GM12801 (cell line): ENCODE measurements at regions not wholly inside any gene's neighbourhood (a gene's known extent, or its start where the extent isn't known, plus 50 kb on each side); places are given as distances from the start of the nearest gene placed in this dataset.

Experiments used
- TF ChIP-seq, protein P1 (sequence below): IDR thresholded peaks from one replicate; pipeline ENCODE4 v1.5.1; 2011; ENCODE audit warnings: control low read depth; ENCODE audit not compliant: insufficient read length; ENCODE audit errors: extremely low read depth

DNA sequence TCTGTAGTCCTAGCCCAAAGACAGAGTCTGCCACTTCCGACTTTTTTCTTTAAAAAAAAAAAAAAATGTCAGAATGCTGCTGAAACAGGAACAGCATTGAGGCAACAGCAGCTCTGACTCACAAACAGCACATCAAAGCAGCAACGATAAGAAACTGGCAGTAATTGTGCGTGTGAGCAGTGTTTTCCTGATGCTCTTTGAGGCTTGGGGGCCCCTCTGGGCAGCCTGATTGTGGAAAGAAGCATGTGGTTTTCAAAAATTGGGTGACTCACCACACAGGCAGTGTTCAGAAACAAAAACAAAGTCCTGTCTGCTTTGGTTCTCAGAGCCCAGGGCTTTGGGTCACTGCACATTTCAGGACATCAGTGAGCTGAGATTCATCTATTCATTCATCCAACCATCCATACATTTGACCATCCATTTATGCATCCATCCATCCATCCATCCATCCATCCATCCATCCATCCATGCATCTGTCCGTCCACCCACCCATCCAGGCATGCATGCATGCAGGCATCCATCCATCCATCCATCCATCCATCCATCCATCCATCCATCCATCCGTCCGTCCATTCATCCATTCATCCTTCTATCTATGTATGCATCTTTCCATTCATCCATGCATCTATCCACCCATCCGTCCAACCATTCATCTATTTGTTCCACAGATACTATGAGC is 308.4 kb downstream of the RPLP1 start:
- TF ChIP-seq, protein P1, sequence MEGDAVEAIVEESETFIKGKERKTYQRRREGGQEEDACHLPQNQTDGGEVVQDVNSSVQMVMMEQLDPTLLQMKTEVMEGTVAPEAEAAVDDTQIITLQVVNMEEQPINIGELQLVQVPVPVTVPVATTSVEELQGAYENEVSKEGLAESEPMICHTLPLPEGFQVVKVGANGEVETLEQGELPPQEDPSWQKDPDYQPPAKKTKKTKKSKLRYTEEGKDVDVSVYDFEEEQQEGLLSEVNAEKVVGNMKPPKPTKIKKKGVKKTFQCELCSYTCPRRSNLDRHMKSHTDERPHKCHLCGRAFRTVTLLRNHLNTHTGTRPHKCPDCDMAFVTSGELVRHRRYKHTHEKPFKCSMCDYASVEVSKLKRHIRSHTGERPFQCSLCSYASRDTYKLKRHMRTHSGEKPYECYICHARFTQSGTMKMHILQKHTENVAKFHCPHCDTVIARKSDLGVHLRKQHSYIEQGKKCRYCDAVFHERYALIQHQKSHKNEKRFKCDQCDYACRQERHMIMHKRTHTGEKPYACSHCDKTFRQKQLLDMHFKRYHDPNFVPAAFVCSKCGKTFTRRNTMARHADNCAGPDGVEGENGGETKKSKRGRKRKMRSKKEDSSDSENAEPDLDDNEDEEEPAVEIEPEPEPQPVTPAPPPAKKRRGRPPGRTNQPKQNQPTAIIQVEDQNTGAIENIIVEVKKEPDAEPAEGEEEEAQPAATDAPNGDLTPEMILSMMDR = no peak

DNA sequence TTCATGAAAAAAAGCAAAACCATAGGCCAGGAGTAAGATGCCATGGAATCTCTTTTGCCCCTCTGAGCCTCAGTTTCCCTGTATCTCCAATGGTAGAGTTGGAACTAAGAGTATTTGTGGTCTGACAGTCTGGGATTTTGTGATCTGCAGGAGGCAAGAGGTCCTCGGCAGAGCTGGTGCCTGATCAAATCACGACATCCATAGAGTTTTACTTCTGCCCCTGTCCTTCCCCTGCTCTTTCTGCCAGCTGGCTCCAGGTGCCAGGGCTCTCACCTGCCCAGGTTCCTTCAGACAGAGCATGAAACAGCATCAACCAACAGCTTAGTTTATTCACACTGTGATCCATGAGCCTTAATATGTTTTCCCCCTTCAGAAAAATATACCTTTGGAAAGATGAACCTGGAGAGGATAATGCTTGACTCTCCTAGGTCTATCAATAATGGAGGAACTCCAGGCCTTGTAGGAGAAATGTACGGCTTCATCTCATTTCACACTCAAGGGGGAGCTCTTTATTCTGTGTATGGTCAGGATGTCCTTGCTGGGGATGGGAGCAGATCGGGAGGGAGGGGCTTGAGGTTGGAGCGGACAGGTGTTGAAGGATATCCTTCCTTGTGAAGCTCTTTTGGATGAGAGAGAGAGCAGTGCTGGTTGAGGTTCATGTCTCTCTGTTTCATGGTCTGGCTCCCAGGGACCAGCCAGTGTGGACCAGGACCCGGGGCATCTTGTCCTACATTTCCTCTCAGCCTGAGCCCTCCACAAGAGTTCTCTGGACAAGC is 309.9 kb downstream of the RPLP1 start:
- TF ChIP-seq, protein P1 = no peak

DNA sequence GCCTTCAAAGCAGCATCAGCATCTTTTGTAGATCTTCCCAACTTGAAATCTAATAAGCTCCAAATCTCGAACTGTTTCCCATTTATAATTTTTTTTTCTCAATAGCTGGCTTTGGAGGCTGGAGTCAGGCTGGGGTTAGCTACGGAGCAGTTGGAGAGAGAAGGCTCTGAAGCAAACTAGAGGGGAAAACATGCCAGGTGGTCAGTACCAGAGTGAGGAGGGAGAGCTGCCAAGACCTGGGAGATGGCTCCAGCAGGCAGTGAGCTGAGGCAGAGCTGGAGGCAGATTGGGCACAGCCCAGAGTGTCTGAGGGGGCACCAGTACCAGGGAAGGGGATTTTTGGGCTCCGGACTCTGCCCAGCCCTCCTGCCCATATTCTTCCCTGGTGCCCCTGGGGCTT is 311.2 kb downstream of the RPLP1 start:
- TF ChIP-seq, protein P1 = no peak

DNA sequence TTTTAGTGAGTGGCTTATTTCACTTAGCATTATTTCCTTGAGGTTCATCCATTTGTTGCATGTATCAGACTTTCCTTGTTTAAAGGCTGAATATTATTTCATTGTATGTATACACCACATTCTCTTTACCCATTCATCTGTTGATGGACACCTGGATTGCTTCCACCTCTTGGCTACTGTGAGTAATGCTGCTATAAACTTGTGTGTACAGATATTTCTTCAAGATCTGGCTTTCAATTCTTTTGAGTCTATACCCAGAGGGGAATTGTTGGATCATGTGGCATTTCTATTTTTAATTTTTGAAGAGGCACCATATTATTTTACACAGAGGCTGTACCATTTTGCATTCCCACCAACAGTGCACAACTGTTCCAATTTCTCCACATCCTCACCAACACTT is 313.5 kb downstream of the RPLP1 start:
- TF ChIP-seq, protein P1 = no peak

DNA sequence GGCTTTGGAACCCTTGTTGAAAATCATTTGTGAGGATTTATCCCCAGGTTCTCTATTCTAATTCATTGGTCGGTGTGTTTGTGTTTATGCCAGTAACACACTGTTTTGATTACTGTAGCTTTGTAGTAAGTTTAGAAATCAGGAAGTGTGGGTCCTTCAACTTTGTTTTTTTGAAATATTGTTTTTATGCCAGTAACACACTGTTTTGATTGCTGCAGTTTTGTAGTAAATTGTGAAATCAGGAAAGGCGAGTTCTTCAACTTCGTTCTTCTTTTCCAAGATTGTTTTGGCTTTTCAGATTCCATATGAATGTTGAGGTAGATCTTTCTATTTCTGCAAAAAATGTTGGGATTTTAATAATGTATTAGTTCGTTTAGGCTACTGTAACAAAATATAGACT is 314.6 kb downstream of the RPLP1 start:
- TF ChIP-seq, protein P1 = no peak

DNA sequence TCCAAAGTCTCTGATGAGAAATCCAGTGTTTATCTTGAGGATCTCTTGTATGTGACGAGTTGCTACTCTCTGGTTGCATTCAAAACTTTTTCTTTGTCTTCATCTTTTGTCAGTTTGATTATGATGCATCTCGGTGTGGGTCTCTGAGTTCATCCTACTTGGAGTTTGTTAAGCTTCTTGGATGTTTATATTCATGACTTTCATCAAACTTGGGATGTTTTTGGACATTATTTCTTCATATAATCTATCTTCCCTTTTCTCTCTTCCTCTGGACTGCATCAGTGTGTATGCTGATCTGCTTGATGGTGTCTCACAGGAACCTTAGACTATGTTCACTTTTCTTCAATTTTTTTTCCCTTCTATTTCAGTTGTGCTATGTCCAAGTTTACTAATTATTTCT is 320.4 kb downstream of the TLE3 start:
- TF ChIP-seq, protein P1 = no peak

DNA sequence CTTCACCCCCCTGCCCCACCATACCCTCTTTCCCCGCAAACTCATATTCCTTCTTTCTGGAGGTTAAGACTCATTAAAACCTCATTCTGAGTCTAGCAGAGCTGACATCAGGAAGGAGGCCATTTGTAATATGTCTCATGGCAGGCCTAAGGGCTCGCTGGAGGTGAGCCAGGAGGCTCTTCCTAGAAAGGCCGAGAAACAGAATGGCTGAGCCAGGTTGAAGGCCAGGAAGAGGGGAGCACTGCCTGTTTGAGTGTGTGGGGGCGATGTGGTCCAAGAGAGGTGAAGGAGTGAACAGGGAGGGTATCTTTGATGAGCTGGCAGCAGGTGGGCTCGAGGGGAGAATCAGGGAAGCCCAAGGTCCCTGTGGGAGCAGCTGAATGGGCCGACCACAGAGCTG is 317.3 kb downstream of the TLE3 start:
- TF ChIP-seq, protein P1 = no peak
